ENCODE measurements at regions not wholly inside any gene's neighbourhood (a gene's known extent, or its start where the extent isn't known, plus 50 kb on each side); places are given as distances from the start of the nearest gene placed in this dataset.

DNA sequence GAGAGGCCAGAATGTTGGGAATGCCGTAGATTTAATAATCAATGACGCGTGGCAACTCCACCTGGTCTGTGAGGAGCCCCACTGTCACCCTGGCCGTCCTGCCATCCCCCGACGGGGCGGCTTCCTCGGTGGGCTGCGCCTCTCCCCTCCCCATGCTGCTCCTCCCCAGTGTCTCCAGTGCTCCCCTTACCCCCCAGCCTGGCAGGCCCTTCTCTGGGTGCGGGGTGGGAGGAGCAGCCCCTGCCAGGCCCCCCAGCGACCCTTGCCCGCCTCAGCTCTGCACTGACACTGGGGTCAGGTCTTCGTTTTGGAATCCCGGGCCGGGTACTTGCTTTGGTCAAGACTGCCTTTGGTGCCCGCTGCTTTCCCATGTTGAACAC is 82.3 kb upstream of the FRMD1 start:
- TF ChIP-seq CTCF (IDR thresholded peaks at IDR 0.05 in 4 of 5, conservative IDR thresholded peaks at IDR 0.05 in 1 of 5) (no peak), POLR2A (IDR thresholded peaks at IDR 0.05) (no peak)

Measured in gastrocnemius medialis (tissue), 4 donors.